ENCODE measurements at regions not wholly inside any gene's neighbourhood (a gene's known extent, or its start where the extent isn't known, plus 50 kb on each side); places are given as distances from the start of the nearest gene placed in this dataset.

- no peak for TF ChIP-seq POLR2A (IDR thresholded peaks at IDR 0.05)
- TF ChIP-seq CTCF (IDR thresholded peaks at IDR 0.05), result no peak
Measured at GRCh38 chr1:20413776-20414140, 72.3 kb downstream of the CAMK2N1 start.

Data from thyroid gland (tissue), 4 donors.